Retina (tissue), 1 donor: ENCODE measurements at regions not wholly inside any gene's neighbourhood (a gene's known extent, or its start where the extent isn't known, plus 50 kb on each side); places are given as distances from the start of the nearest gene placed in this dataset.
A peak's percentile ranks its signal among the peaks of the same experiment; 100 is the strongest.

Experiments used
- DNase-seq: peaks from one replicate; pipeline ENCODE4 v3.0.0-alpha.2; 2016

- no peak for DNase-seq
These were observed 599.3 kb upstream of the MKI67 start for GRCh38 chr10:128725531-128725930.

- no peak for DNase-seq
These were observed 600.9 kb upstream of the MKI67 start for GRCh38 chr10:128727114-128727513.

GRCh38 chr10:128729910-128730420 is 603.7 kb upstream of the MKI67 start:
- no peak for DNase-seq

- no peak for DNase-seq
These were observed 604.7 kb upstream of the MKI67 start for GRCh38 chr10:128730922-128731321.

- no peak for DNase-seq
These were observed 607.9 kb upstream of the MKI67 start for GRCh38 chr10:128734161-128734560.

- DNase-seq: no peak
These were observed 608.5 kb upstream of the MKI67 start for GRCh38 chr10:128734734-128735133.

- peak; percentile 78 for DNase-seq
These were observed 609.8 kb upstream of the MKI67 start for GRCh38 chr10:128735996-128736395.

GRCh38 chr10:128738386-128738915 is 612.2 kb upstream of the MKI67 start:
- DNase-seq: no peak

GRCh38 chr10:128739930-128740329 is 613.7 kb upstream of the MKI67 start:
- no peak for DNase-seq

- no peak for DNase-seq
These were observed 615.0 kb upstream of the MKI67 start for GRCh38 chr10:128741180-128741579.

GRCh38 chr10:128741680-128742079 is 615.5 kb upstream of the MKI67 start:
- no peak for DNase-seq

GRCh38 chr10:128744092-128744491 is 617.9 kb upstream of the MKI67 start:
- DNase-seq: no peak

GRCh38 chr10:128744811-128745305 is 618.6 kb upstream of the MKI67 start:
- DNase-seq: no peak

- DNase-seq: peak; percentile 55
These were observed 621.5 kb upstream of the MKI67 start for GRCh38 chr10:128747582-128748346.

GRCh38 chr10:128751284-128751683 is 625.1 kb upstream of the MKI67 start:
- no peak for DNase-seq

GRCh38 chr10:128751851-128752250 is 625.6 kb upstream of the MKI67 start:
- no peak for DNase-seq

- DNase-seq: no peak
These were observed 633.0 kb upstream of the MKI67 start for GRCh38 chr10:128759174-128759573.

GRCh38 chr10:128763588-128763987 is 637.4 kb upstream of the MKI67 start:
- no peak for DNase-seq

- no peak for DNase-seq
These were observed 638.0 kb upstream of the MKI67 start for GRCh38 chr10:128764190-128764589.

- DNase-seq: no peak
These were observed 640.7 kb upstream of the MKI67 start for GRCh38 chr10:128766915-128767314.

GRCh38 chr10:128774979-128775378 is 648.8 kb upstream of the MKI67 start:
- DNase-seq: no peak

GRCh38 chr10:128775743-128776142 is 649.5 kb upstream of the MKI67 start:
- DNase-seq: no peak

- DNase-seq: peak; percentile 53
These were observed 650.5 kb upstream of the MKI67 start for GRCh38 chr10:128776673-128777252.

- no peak for DNase-seq
These were observed 651.1 kb upstream of the MKI67 start for GRCh38 chr10:128777342-128777741.
